MM.1S (cell line): ENCODE measurements at regions not wholly inside any gene's neighbourhood (a gene's known extent, or its start where the extent isn't known, plus 50 kb on each side); places are given as distances from the start of the nearest gene placed in this dataset.

ENCODE experiments used
- CTCF ChIP-seq: fragments of 300-600 bp; sonication (generic); IDR thresholded peaks from 2 replicates; pipeline ENCODE4 v1.5.1; 2016; ENCODE audit warnings: antibody characterized with exemption, low read length, mixed read lengths
- EZH2 ChIP-seq: fragments of 300-600 bp; sonication (generic); optimal IDR thresholded peaks from 2 replicates; pipeline ENCODE3; 2017; ENCODE audit warnings: low read depth, mild to moderate bottlenecking, antibody characterized with exemption, low read length, mixed read lengths
- EZH2phosphoT487 ChIP-seq: fragments of 300-600 bp; sonication (generic); IDR thresholded peaks from 2 replicates; pipeline ENCODE4 v1.6.1; 2018; ENCODE audit warnings: antibody characterized with exemption, low read length

- TF ChIP-seq CTCF (no peak), EZH2phosphoT487 (no peak), EZH2 (no peak)
Measured at GRCh38 chrX:39313146-39313545, 511.9 kb downstream of the MID1IP1 start.
